Keratinocyte (primary cell): ENCODE measurements at regions not wholly inside any gene's neighbourhood (a gene's known extent, or its start where the extent isn't known, plus 50 kb on each side); places are given as distances from the start of the nearest gene placed in this dataset.

Experiments used
- DNase-seq: peaks from one replicate; pipeline ENCODE4 v3.0.0-alpha.2; 2011; ENCODE audit warnings: low read depth, missing footprints, low spot score
- FAIRE-seq: peaks from 2 replicates; lab custom pipeline; 2011; peaks lifted over from hg19 to GRCh38; lab: Jason Lieb, UNC
- H2AFZ ChIP-seq: 2 replicates; pipeline ENCODE4 v1.6.0; 2012; ENCODE audit warnings: low read length, control low read depth, inconsistent platforms; ENCODE audit not compliant: control insufficient read depth
- H3K27ac ChIP-seq: 2 replicates; pipeline ENCODE4 v1.5.1; 2011; ENCODE audit warnings: low read length; ENCODE audit not compliant: control insufficient read depth, insufficient read depth
- H3K27me3 ChIP-seq: 3 replicates; pipeline ENCODE4 v1.6.0; 2011; ENCODE audit warnings: low read length; ENCODE audit not compliant: control insufficient read depth, insufficient read depth; ENCODE audit errors: extremely low read depth
- H3K36me3 ChIP-seq, 2 experiments: 2 replicates in 1 of 2; 3 replicates in 1 of 2; pipeline ENCODE4 v1.5.1; 2011; ENCODE audit warnings: low read length in 2 of 2, mild to moderate bottlenecking in 1 of 2; ENCODE audit not compliant: control insufficient read depth in 2 of 2, insufficient read depth in 2 of 2; ENCODE audit errors: extremely low read depth in 1 of 2
- H3K4me1 ChIP-seq: 3 replicates; pipeline ENCODE4 v1.5.1; 2011; ENCODE audit warnings: low read length; ENCODE audit not compliant: control insufficient read depth, insufficient read depth; ENCODE audit errors: extremely low read depth
- H3K4me2 ChIP-seq: 3 replicates; pipeline ENCODE4 v1.6.0; 2011; ENCODE audit warnings: low read depth, low read length; ENCODE audit not compliant: control insufficient read depth, insufficient read depth; ENCODE audit errors: extremely low read depth
- H3K4me3 ChIP-seq, 3 experiments: fragments of 200-600 bp in 1 of 3; sonication (generic) in 1 of 3; 2 replicates in 2 of 3; 3 replicates in 1 of 3; pipeline ENCODE4 v1.5.1; 2011 to 2016; ENCODE audit warnings: low read length in 3 of 3, mild to moderate bottlenecking in 3 of 3, control low read depth in 2 of 3, inconsistent platforms in 1 of 3, low read depth in 1 of 3, mixed read lengths in 1 of 3, mixed run types in 1 of 3, moderate library complexity in 1 of 3; ENCODE audit not compliant: control insufficient read depth in 2 of 3, insufficient read depth in 2 of 3; ENCODE audit errors: extremely low read depth in 1 of 3
- H3K79me2 ChIP-seq: 2 replicates; pipeline ENCODE4 v1.6.0; 2012; ENCODE audit warnings: low read length; ENCODE audit not compliant: control insufficient read depth, insufficient read depth
- H3K9ac ChIP-seq: 3 replicates; pipeline ENCODE4 v1.6.0; 2011; ENCODE audit warnings: low read length; ENCODE audit not compliant: control insufficient read depth, insufficient read depth; ENCODE audit errors: extremely low read depth
- H3K9me1 ChIP-seq: 3 replicates; pipeline ENCODE4 v1.6.0; 2011; ENCODE audit warnings: low read length; ENCODE audit not compliant: control insufficient read depth, insufficient read depth; ENCODE audit errors: extremely low read depth
- H3K9me3 ChIP-seq: 2 replicates; pipeline ENCODE4 v1.5.1; 2012; ENCODE audit warnings: low read depth, low read length; ENCODE audit not compliant: control insufficient read depth
- H4K20me1 ChIP-seq: 3 replicates; pipeline ENCODE4 v1.6.0; 2011; ENCODE audit warnings: low read length; ENCODE audit not compliant: control insufficient read depth, insufficient read depth; ENCODE audit errors: extremely low read depth
- CTCF ChIP-seq, 3 experiments: IDR thresholded peaks in 1 of 3; conservative IDR thresholded peaks in 1 of 3; optimal IDR thresholded peaks in 1 of 3; 2 replicates in 2 of 3; 3 replicates in 1 of 3; pipeline versions ENCODE3 to v1.5.1; 2011; ENCODE audit warnings: low read length in 3 of 3, mild to moderate bottlenecking in 3 of 3, moderate library complexity in 2 of 3, control low read depth in 1 of 3, inconsistent platforms in 1 of 3; ENCODE audit not compliant: insufficient read depth in 2 of 3; ENCODE audit errors: extremely low read depth in 1 of 3
- EZH2 ChIP-seq: IDR thresholded peaks from one replicate; pipeline ENCODE4 v1.6.1; 2012; ENCODE audit warnings: inconsistent platforms, mild to moderate bottlenecking, low read length, moderate library complexity
- dilution Hi-C: fragments of 300-500 bp; cut with MboI; formaldehyde crosslinking; loops from one replicate; pipeline ENCODE4 v1.7.0; 2020; ENCODE audit warnings: low sequenced_read_pairs; ENCODE audit not compliant: extremely low pct_ligation_motif_present

- peaks cover 12% of the 10 kb centered on the region for H3K27me3 ChIP-seq
- H4K20me1 ChIP-seq, result no peaks in the 10 kb centered on the region
Measured at GRCh38 chr21:38570596-38570995, 72.3 kb upstream of the ERG start.

GRCh38 chr21:38574895-38575575, 76.8 kb upstream of the ERG start:
- no peak overlapping the region for H3K4me3 ChIP-seq

More at GRCh38 chr21:38570596-38570995, 72.3 kb upstream of the ERG start:
- Histone ChIP-seq H3K4me2 (no peak overlapping the region), H3K79me2 (no peaks in the 10 kb centered on the region), H2AFZ (no peak overlapping the region), H3K9me1 (no peaks in the 10 kb centered on the region), H3K27ac (no peak overlapping the region), H3K9me3 (no peaks in the 10 kb centered on the region), H3K4me1 (no peaks in the 10 kb centered on the region), H3K9ac (no peak overlapping the region), H3K36me3 (no peaks in the 10 kb centered on the region), H3K4me3 (no peak overlapping the region)
- dilution Hi-C loops, result no loop called here
- no peak for TF ChIP-seq CTCF (optimal IDR thresholded peaks at IDR 0.05 in 1 of 3, IDR thresholded peaks at IDR 0.05 in 1 of 3, conservative IDR thresholded peaks at IDR 0.05 in 1 of 3; ENCODE audit: extremely low read depth in 1 of 3, insufficient read depth in 2 of 3, low read length in 3 of 3)
- TF ChIP-seq EZH2, result no peak
- FAIRE-seq (no peak), DNase-seq (no peak)

More at GRCh38 chr21:38574895-38575575, 76.8 kb upstream of the ERG start:
- no peak for FAIRE-seq
- dilution Hi-C loops, result no loop called here
- Histone ChIP-seq H3K27me3 (no peaks in the 10 kb centered on the region), H3K4me1 (no peaks in the 10 kb centered on the region), H4K20me1 (no peaks in the 10 kb centered on the region), H2AFZ (no peak overlapping the region), H3K36me3 (no peaks in the 10 kb centered on the region), H3K27ac (no peak overlapping the region), H3K9ac (no peak overlapping the region), H3K9me1 (no peaks in the 10 kb centered on the region), H3K4me2 (no peak overlapping the region), H3K79me2 (no peaks in the 10 kb centered on the region), H3K9me3 (no peaks in the 10 kb centered on the region)
- no peak for TF ChIP-seq CTCF (optimal IDR thresholded peaks at IDR 0.05 in 1 of 3, IDR thresholded peaks at IDR 0.05 in 1 of 3, conservative IDR thresholded peaks at IDR 0.05 in 1 of 3; ENCODE audit: extremely low read depth in 1 of 3, insufficient read depth in 2 of 3, low read length in 3 of 3)
- no peak for TF ChIP-seq EZH2
- DNase-seq, result no peak
